ENCODE measurements at regions not wholly inside any gene's neighbourhood (a gene's known extent, or its start where the extent isn't known, plus 50 kb on each side); places are given as distances from the start of the nearest gene placed in this dataset.

DNA sequence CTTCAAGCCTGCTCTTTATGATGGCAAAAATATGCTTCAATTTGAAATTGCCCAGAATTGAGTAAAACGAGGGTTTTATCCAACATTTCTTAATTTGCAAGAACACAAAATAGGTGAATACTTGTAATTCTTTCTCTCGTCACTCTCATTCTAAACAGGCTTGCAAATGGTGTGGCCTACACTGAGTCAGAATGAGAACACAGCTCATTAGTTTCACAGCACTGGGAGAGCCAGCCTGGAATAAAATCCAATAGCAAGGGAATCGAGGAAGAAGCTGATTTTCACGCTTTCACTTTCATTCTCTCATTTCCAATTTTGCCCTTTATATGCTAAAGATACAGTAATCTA lies 537.5 kb downstream of the LTN1 start:
- DNase-seq (ENCODE audit: extremely low read depth, low read depth): no peak
- TF ChIP-seq, protein P1, sequence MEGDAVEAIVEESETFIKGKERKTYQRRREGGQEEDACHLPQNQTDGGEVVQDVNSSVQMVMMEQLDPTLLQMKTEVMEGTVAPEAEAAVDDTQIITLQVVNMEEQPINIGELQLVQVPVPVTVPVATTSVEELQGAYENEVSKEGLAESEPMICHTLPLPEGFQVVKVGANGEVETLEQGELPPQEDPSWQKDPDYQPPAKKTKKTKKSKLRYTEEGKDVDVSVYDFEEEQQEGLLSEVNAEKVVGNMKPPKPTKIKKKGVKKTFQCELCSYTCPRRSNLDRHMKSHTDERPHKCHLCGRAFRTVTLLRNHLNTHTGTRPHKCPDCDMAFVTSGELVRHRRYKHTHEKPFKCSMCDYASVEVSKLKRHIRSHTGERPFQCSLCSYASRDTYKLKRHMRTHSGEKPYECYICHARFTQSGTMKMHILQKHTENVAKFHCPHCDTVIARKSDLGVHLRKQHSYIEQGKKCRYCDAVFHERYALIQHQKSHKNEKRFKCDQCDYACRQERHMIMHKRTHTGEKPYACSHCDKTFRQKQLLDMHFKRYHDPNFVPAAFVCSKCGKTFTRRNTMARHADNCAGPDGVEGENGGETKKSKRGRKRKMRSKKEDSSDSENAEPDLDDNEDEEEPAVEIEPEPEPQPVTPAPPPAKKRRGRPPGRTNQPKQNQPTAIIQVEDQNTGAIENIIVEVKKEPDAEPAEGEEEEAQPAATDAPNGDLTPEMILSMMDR (IDR thresholded peaks at IDR 0.05; ENCODE audit: low read depth, low read length, missing control alignments): no peak
- H3K4me3 ChIP-seq (replicated peaks; ENCODE audit: low read depth, low read length): no peak overlapping the region

DNA sequence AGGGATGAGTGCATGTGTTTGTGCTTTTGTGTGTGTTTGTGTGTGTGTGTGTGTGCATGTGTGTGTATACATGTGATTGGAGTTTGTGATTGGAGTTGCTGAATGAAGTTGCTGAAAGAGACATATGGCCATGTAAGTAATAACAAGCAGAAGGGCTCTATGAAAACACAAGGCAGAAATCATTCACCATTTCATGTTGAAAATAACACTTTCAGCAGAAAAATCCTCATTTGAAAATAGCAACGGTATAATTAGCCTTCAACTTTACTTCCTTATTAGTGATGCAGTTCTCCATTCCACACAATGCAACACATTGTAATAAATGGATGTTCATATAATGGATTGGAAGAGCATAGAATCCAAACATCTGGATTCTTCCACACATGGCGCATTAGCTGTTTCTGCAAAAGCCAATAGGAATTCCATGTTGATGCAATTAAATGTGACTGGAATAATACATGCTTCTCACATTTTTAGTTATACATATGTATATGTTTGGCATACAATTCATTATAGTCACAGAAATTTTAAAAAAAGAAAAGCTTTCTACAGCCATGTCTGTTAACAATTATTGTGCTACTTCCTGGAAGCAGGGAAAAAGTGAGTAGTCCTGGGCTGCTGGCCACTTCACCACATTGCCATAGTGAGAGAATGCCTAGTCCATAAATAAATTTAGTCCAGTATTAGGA lies 538.0 kb downstream of the LTN1 start:
- no peak overlapping the region for H3K4me3 ChIP-seq (replicated peaks; ENCODE audit: low read depth, low read length)
- TF ChIP-seq, protein P1 (IDR thresholded peaks at IDR 0.05; ENCODE audit: low read depth, low read length, missing control alignments): no peak
- no peak for DNase-seq (ENCODE audit: extremely low read depth, low read depth)

DNA sequence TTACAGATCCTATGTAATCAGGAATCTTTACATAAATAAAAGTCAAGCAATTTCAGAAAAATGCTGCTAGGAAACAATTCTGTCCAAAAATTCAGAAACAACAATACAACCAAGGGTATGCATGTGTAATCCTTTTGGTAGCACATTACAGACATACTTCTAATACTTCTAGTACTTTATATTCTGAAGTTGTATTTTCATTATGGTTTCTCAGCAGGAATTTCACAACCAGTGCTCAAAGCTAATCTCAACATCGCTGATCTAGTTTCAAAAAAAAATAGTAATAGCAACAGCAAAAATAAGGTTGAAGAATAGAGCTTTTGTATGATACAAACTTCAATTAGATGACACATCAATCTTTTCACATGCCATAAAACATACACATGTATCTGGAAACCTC lies 545.2 kb downstream of the LTN1 start:
- DNase-seq (ENCODE audit: extremely low read depth, low read depth): no peak
- TF ChIP-seq, protein P1 (IDR thresholded peaks at IDR 0.05; ENCODE audit: low read depth, low read length, missing control alignments): no peak
- no peak overlapping the region for H3K4me3 ChIP-seq (replicated peaks; ENCODE audit: low read depth, low read length)

DNA sequence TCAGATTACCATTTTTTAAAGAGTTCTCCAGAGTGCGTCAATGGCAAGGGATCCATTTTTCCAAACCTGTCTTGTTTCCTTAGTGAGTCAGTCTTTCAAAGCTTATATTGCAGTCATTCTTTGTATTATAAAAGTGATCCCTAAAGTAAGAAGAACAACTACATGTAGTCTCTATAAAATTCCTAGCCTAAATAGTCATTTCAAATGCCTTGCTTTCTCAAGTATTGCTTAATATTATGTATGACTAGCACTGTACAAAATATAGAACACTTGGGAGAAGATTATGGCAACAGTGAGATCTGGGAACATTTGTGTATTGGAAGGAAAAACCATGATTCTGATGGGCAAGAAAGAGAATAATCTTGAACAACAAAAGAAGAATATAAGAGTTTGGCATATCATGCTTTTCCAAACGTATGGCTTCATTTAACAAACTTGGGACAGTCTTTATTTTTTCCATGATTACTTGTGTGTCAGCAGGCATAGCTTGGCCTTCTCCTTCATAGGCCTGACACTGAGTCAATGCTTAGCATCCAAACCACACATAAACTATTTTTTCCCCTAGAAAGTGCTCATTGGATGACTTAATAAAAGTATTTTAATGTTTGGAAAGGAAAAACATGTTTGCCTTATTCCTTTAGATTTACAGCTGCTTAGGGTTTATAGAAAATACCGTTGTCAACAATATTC lies 547.4 kb downstream of the LTN1 start:
- DNase-seq (ENCODE audit: extremely low read depth, low read depth): no peak
- no peak overlapping the region for H3K4me3 ChIP-seq (replicated peaks; ENCODE audit: low read depth, low read length)
- TF ChIP-seq, protein P1 (IDR thresholded peaks at IDR 0.05; ENCODE audit: low read depth, low read length, missing control alignments): no peak

DNA sequence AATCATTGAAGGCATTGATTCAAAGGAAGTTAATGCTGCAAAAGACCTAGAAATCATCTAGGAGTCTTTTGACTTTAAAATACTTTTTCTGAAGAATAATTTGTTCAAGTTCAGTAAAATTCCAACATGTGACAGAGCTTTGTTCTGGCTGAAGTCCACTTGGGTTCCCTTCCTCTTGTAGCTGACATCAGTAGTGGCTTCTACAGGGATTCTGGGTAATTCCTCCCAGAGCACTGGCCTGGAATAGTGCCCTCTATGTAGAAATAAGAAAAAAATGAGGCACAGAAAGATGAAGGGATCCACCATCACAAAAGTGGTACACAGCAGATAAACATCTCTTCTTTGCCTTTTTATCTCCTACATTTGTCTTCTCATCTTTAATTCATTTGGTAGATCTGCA lies 548.1 kb downstream of the LTN1 start:
- TF ChIP-seq, protein P1 (IDR thresholded peaks at IDR 0.05; ENCODE audit: low read depth, low read length, missing control alignments): no peak
- no peak for DNase-seq (ENCODE audit: extremely low read depth, low read depth)
- no peak overlapping the region for H3K4me3 ChIP-seq (replicated peaks; ENCODE audit: low read depth, low read length)

DNA sequence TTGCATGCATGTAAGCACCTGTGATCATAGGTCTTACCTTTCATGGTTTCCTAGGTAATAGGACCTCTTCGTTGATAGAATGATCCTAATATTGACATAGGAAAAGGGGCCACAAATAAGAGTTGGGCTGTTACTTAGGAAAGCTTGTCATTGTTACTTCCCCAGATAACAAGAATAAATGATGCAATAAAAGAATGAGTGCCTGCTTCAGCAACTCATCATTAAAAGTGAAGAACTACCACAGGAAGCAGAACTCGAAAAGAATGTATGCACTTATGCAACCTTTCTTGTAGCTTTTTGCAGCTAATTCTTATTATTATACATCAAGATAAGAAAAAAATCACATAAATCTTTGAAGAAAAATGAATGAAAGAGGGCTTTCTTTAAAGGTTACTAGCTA lies 548.6 kb downstream of the LTN1 start:
- TF ChIP-seq, protein P1 (IDR thresholded peaks at IDR 0.05; ENCODE audit: low read depth, low read length, missing control alignments): no peak
- DNase-seq (ENCODE audit: extremely low read depth, low read depth): no peak
- H3K4me3 ChIP-seq (replicated peaks; ENCODE audit: low read depth, low read length): no peak overlapping the region

Data from HFF-Myc (cell line).